H1 (cell line): ENCODE measurements at regions not wholly inside any gene's neighbourhood (a gene's known extent, or its start where the extent isn't known, plus 50 kb on each side); places are given as distances from the start of the nearest gene placed in this dataset.

Source experiments
- CTCF ChIA-PET: fragments of 300-600 bp; sonication (Branson Sonifier 250); formaldehyde crosslinking; loops from one replicate; lab custom pipeline; 2021; ENCODE audit not compliant: partially characterized antibody; lab: Charles Lee
- POLR2A ChIA-PET: fragments of 300-600 bp; sonication (Branson Sonifier 250); formaldehyde crosslinking; loops from one replicate; lab custom pipeline; 2021; ENCODE audit warnings: inconsistent platforms; ENCODE audit not compliant: partially characterized antibody; lab: Charles Lee
- DNase-seq, 2 experiments: peaks; one replicate each; pipeline versions ENCODE4 v3.0.0 to v3.0.0-alpha.2; 2010 to 2022; ENCODE audit warnings: low spot score in 2 of 2, low read depth in 1 of 2, mixed read lengths in 1 of 2
- FAIRE-seq: peaks from 2 replicates; lab custom pipeline; 2011; peaks lifted over from hg19 to GRCh38; lab: Jason Lieb, UNC
- H2AFZ ChIP-seq: 2 replicates; pipeline ENCODE4 v1.8.1; 2012; ENCODE audit warnings: low read length, inconsistent platforms
- H2AK5ac ChIP-seq: 2 replicates; pipeline ENCODE4 v1.6.1; 2013; ENCODE audit warnings: low read depth, low read length
- H2BK120ac ChIP-seq: replicated peaks from 2 replicates; pipeline ENCODE3; 2013; ENCODE audit warnings: low read depth, low read length, inconsistent platforms
- H2BK12ac ChIP-seq: 2 replicates; pipeline ENCODE4 v1.6.1; 2013; ENCODE audit warnings: low read depth, low read length
- H2BK15ac ChIP-seq: 2 replicates; pipeline ENCODE4 v1.6.1; 2013; ENCODE audit warnings: low read length
- H2BK20ac ChIP-seq: 2 replicates; pipeline ENCODE4 v1.6.1; 2013; ENCODE audit warnings: low read length
- H2BK5ac ChIP-seq: 2 replicates; pipeline ENCODE4 v1.6.1; 2013; ENCODE audit warnings: low read depth, low read length
- H3K14ac ChIP-seq: 2 replicates; pipeline ENCODE4 v1.6.1; 2013; ENCODE audit warnings: inconsistent platforms; ENCODE audit not compliant: insufficient read length
- H3K18ac ChIP-seq: 2 replicates; pipeline ENCODE4 v1.6.1; 2013; ENCODE audit warnings: low read length; ENCODE audit errors: extremely low read depth
- H3K23ac ChIP-seq: 2 replicates; pipeline ENCODE4 v1.6.1; 2013; ENCODE audit warnings: inconsistent platforms; ENCODE audit not compliant: insufficient read length
- H3K23me2 ChIP-seq: 2 replicates; pipeline ENCODE4 v1.6.1; 2013; ENCODE audit warnings: low read depth, low read length
- H3K27ac ChIP-seq: 2 replicates; pipeline ENCODE4 v1.6.1; 2011; ENCODE audit warnings: low read depth, low read length, inconsistent platforms
- H3K27me3 ChIP-seq, 4 experiments: replicated peaks in 1 of 4; 1 replicate in 1 of 4; 2 replicates in 3 of 4; pipeline versions ENCODE4 v1.6.1 to v1.8.1; 2011 to 2013; ENCODE audit warnings: low read length in 3 of 4, mild to moderate bottlenecking in 3 of 4, inconsistent platforms in 2 of 4, mixed read lengths in 2 of 4, moderate library complexity in 1 of 4; ENCODE audit not compliant: control insufficient read depth in 3 of 4, insufficient read depth in 3 of 4; ENCODE audit errors: extremely low read depth in 1 of 4
- H3K36me3 ChIP-seq, 4 experiments: 2 replicates each; pipeline versions ENCODE4 v1.6.1 to v1.8.1; 2011 to 2013; ENCODE audit warnings: mild to moderate bottlenecking in 4 of 4, low read length in 3 of 4, moderate library complexity in 2 of 4, control low read depth in 1 of 4, inconsistent platforms in 1 of 4; ENCODE audit not compliant: insufficient read depth in 4 of 4, control insufficient read depth in 2 of 4
- H3K4ac ChIP-seq: replicated peaks from 2 replicates; pipeline ENCODE3; 2013; ENCODE audit warnings: low read length, low read depth, mixed read lengths, inconsistent platforms; ENCODE audit not compliant: insufficient read length
- H3K4me1 ChIP-seq, 4 experiments: replicated peaks in 1 of 4; 1 replicate in 1 of 4; 2 replicates in 3 of 4; pipeline versions ENCODE4 v1.6.1 to v1.8.1; 2011 to 2013; ENCODE audit warnings: low read length in 3 of 4, inconsistent platforms in 2 of 4, mixed read lengths in 1 of 4; ENCODE audit not compliant: insufficient read depth in 4 of 4, control insufficient read depth in 3 of 4
- H3K4me2 ChIP-seq, 2 experiments: 2 replicates each; pipeline versions ENCODE4 v1.6.1 to v1.8.1; 2011 to 2013; ENCODE audit warnings: low read depth in 2 of 2, low read length in 2 of 2, control low read depth in 1 of 2, inconsistent platforms in 1 of 2, mild to moderate bottlenecking in 1 of 2; ENCODE audit not compliant: insufficient read depth in 1 of 2
- H3K4me3 ChIP-seq, 4 experiments: fragments of 200-600, 300-600 bp in 1 of 4; sonication (generic), shearing (Covaris generic), sonication (Bioruptor Twin) in 1 of 4; 2 replicates each; pipeline versions ENCODE4 v1.5.1 to v1.8.1; 2011 to 2016; ENCODE audit warnings: low read length in 4 of 4, low read depth in 3 of 4, control low read depth in 2 of 4, inconsistent platforms in 2 of 4, mild to moderate bottlenecking in 2 of 4, mixed read lengths in 1 of 4, moderate library complexity in 1 of 4; ENCODE audit not compliant: insufficient read depth in 2 of 4; ENCODE audit errors: extremely low read depth in 1 of 4
- H3K56ac ChIP-seq: replicated peaks from 2 replicates; pipeline ENCODE3; 2013; ENCODE audit warnings: low read depth, mild to moderate bottlenecking, mixed read lengths, low read length, inconsistent platforms; ENCODE audit not compliant: insufficient read length
- H3K79me1 ChIP-seq: 2 replicates; pipeline ENCODE4 v1.6.1; 2013; ENCODE audit warnings: low read depth, low read length, control low read depth
- H3K79me2 ChIP-seq, 2 experiments: 2 replicates each; pipeline versions ENCODE4 v1.6.1 to v1.8.1; 2012 to 2013; ENCODE audit warnings: low read length in 2 of 2, mild to moderate bottlenecking in 2 of 2, inconsistent platforms in 1 of 2; ENCODE audit not compliant: insufficient read depth in 2 of 2, control insufficient read depth in 1 of 2
- H3K9ac ChIP-seq, 4 experiments: replicated peaks in 1 of 4; 1 replicate in 1 of 4; 2 replicates in 3 of 4; pipeline versions ENCODE4 v1.6.1 to v1.8.1; 2011 to 2013; ENCODE audit warnings: low read depth in 3 of 4, low read length in 3 of 4, control low read depth in 2 of 4, mild to moderate bottlenecking in 2 of 4, moderate library complexity in 2 of 4, inconsistent platforms in 1 of 4; ENCODE audit errors: extremely low read depth in 1 of 4
- H3K9me3 ChIP-seq, 2 experiments: 2 replicates each; pipeline versions ENCODE4 v1.6.1 to v1.8.1; 2012 to 2013; ENCODE audit warnings: mild to moderate bottlenecking in 2 of 2, moderate library complexity in 2 of 2, control low read depth in 1 of 2, inconsistent platforms in 1 of 2, low read depth in 1 of 2, low read length in 1 of 2, mixed read lengths in 1 of 2; ENCODE audit not compliant: insufficient read depth in 2 of 2
- H4K20me1 ChIP-seq, 2 experiments: replicated peaks in 1 of 2; 2 replicates each; pipeline versions ENCODE3 to v1.8.1; 2011 to 2013; ENCODE audit warnings: inconsistent platforms in 2 of 2, low read length in 2 of 2, mild to moderate bottlenecking in 1 of 2; ENCODE audit not compliant: insufficient read depth in 2 of 2, control insufficient read depth in 1 of 2
- H4K5ac ChIP-seq: 2 replicates; pipeline ENCODE4 v1.6.1; 2013; ENCODE audit warnings: low read length, low read depth, mixed read lengths, inconsistent platforms; ENCODE audit not compliant: insufficient read length
- H4K8ac ChIP-seq: 2 replicates; pipeline ENCODE4 v1.8.0; 2013; ENCODE audit warnings: mild to moderate bottlenecking, moderate library complexity, low read length, inconsistent platforms; ENCODE audit not compliant: insufficient read depth; ENCODE audit errors: extremely low read depth
- H4K91ac ChIP-seq: replicated peaks from 2 replicates; pipeline ENCODE3; 2013; ENCODE audit warnings: low read length, mixed read lengths, inconsistent platforms; ENCODE audit not compliant: insufficient read length
- BACH1 ChIP-seq: IDR thresholded peaks from 2 replicates; pipeline ENCODE4 v1.6.1; 2012; ENCODE audit warnings: low read length, improper control_type of control experiment
- FOSL1 ChIP-seq: IDR thresholded peaks from 2 replicates; pipeline ENCODE4 v1.6.1; 2011; ENCODE audit warnings: mild to moderate bottlenecking, low read depth, low read length, moderate library complexity; ENCODE audit not compliant: insufficient read depth
- GABPA ChIP-seq: IDR thresholded peaks from 2 replicates; pipeline ENCODE4 v1.6.1; 2011; ENCODE audit warnings: mild to moderate bottlenecking, low read length, moderate library complexity, borderline replicate concordance; ENCODE audit not compliant: insufficient read depth
- HDAC2 ChIP-seq, 2 experiments: fragments of 300-600 bp in 1 of 2; sonication (generic) in 1 of 2; IDR thresholded peaks; 2 replicates each; pipeline ENCODE4 v1.6.1; 2011 to 2012; ENCODE audit warnings: low read depth in 2 of 2, low read length in 2 of 2, mild to moderate bottlenecking in 2 of 2, moderate library complexity in 2 of 2, borderline replicate concordance in 1 of 2, inconsistent platforms in 1 of 2
- MAFK ChIP-seq: IDR thresholded peaks from 2 replicates; pipeline ENCODE4 v1.6.1; 2012; ENCODE audit warnings: low read depth, mild to moderate bottlenecking, improper control_type of control experiment, low read length
- POLR2A ChIP-seq, 2 experiments: IDR thresholded peaks; 1 replicate in 1 of 2; 2 replicates in 1 of 2; pipeline ENCODE4 v1.6.1; 2011; ENCODE audit warnings: low read depth in 2 of 2, low read length in 2 of 2, mild to moderate bottlenecking in 2 of 2; ENCODE audit errors: control extremely low read depth in 1 of 2
- POU5F1 ChIP-seq: IDR thresholded peaks from 2 replicates; pipeline ENCODE4 v1.6.1; 2011; ENCODE audit warnings: low read depth, mild to moderate bottlenecking, low read length, moderate library complexity
- RFX5 ChIP-seq: IDR thresholded peaks from 2 replicates; pipeline ENCODE4 v1.6.1; 2011; ENCODE audit warnings: low read depth, low read length, improper control_type of control experiment, borderline replicate concordance
- SIRT6 ChIP-seq: IDR thresholded peaks from one replicate; pipeline ENCODE4 v1.7.1; 2012; ENCODE audit warnings: low read length, inconsistent platforms
- SRF ChIP-seq: IDR thresholded peaks from 2 replicates; pipeline ENCODE4 v1.6.1; 2011; ENCODE audit warnings: mild to moderate bottlenecking, low read depth, low read length, moderate library complexity
- SUZ12 ChIP-seq: fragments of 200-600 bp; sonication (generic); IDR thresholded peaks from 2 replicates; pipeline ENCODE4 v1.6.1; 2012; ENCODE audit warnings: mild to moderate bottlenecking, inconsistent platforms, low read length, moderate library complexity, mixed read lengths
- WGBS, 2 experiments: shearing (Covaris generic) in 1 of 2; methylation state at CpG; one replicate each; pipeline versions ENCODE4 v1.1.6 to v1.1.7; 2013 to 2015; ENCODE audit warnings: low lambda C conversion rate in 2 of 2, mixed read lengths in 2 of 2, inconsistent platforms in 1 of 2, low coverage in 1 of 2, missing lambda C conversion rate in 1 of 2; ENCODE audit not compliant: insufficient replicate concordance in 2 of 2, insufficient coverage in 1 of 2, insufficient read length in 1 of 2; ENCODE audit errors: extremely low coverage in 1 of 2, missing lambda C conversion rate in 1 of 2; 5-methylcytosine and 5-hydroxymethylcytosine counted together
- TF ChIP-seq, protein P1 (sequence below): IDR thresholded peaks from 2 replicates; pipeline ENCODE4 v1.6.1; 2012; ENCODE audit warnings: inconsistent platforms

DNA sequence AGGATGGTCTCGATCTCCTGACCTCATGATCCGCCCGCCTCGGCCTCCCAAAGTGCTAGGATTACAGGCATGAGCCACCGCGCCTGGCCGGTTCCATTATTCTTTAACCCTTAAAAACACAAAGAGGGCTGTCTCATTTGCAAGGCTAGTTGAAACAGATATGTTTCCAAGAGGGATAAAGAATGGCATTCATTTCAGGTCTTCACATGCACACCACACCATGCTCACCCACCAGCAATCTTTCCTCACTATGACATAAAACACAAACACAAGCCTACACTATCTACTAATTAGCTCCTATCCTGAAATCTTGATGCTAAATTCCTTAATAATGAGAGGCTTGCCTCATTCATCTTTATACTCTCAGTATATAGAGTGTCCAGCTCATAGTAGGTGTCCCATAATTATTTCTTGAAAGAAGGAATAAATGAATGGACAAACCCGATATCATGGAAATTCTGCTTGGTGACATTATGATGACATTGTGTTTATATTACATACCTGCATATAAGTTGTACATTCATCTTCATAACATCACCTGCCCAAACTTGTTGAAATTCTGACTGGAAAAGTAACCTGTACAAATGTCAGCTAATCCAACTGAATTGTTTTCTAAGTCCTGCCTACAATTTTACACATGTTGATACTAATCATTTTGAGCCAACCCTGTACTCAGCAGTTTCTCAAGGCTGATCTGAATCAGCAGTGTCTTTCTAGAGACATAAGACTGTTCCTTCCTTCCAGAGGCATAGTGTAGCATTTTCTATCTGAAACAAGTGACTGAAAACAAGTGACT lies 408.5 kb downstream of the KLHL13 start:
- no peak for FAIRE-seq
- Histone ChIP-seq H2AFZ (no peak overlapping the region), H3K9ac (no peak overlapping the region), H3K4ac (no peak overlapping the region), H3K4me1 (no peaks in the 10 kb centered on the region), H3K27ac (no peak overlapping the region), H2BK5ac (no peak overlapping the region), H3K14ac (no peak overlapping the region), H3K27me3 (no peaks in the 10 kb centered on the region), H3K79me2 (no peaks in the 10 kb centered on the region), H3K23ac (no peak overlapping the region), H2BK12ac (no peak overlapping the region), H2BK120ac (no peak overlapping the region), H3K79me1 (no peaks in the 10 kb centered on the region), H4K8ac (no peak overlapping the region), H4K20me1 (no peaks in the 10 kb centered on the region), H4K91ac (no peak overlapping the region), H2AK5ac (no peak overlapping the region), H3K18ac (no peak overlapping the region), H3K56ac (no peak overlapping the region), H2BK15ac (no peak overlapping the region), H3K4me3 (no peak overlapping the region), H4K5ac (no peak overlapping the region), H3K9me3 (no peaks in the 10 kb centered on the region), H3K36me3 (no peaks in the 10 kb centered on the region), H2BK20ac (no peak overlapping the region), H3K4me2 (no peak overlapping the region), H3K23me2 (no peaks in the 10 kb centered on the region)
- no peak for DNase-seq
- WGBS, 2 experiments, result 84% methylated on average over 3 of the region's 8 CpGs; no CpG with 5 or more reads in 1 of the 2 experiments
- CTCF ChIA-PET, result no interaction called here
- TF ChIP-seq SUZ12, result no peak
- TF ChIP-seq GABPA, result no peak
- TF ChIP-seq BACH1, result no peak
- TF ChIP-seq SRF, result no peak
- TF ChIP-seq SIRT6, result no peak
- TF ChIP-seq, protein P1, sequence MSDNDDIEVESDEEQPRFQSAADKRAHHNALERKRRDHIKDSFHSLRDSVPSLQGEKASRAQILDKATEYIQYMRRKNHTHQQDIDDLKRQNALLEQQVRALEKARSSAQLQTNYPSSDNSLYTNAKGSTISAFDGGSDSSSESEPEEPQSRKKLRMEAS, result no peak
- no peak for TF ChIP-seq FOSL1
- TF ChIP-seq MAFK, result no peak
- TF ChIP-seq RFX5, result no peak
- TF ChIP-seq HDAC2 (IDR thresholded peaks at IDR 0.05; ENCODE audit: borderline replicate concordance in 1 of 2, low read depth in 2 of 2, low read length in 2 of 2), result no peak
- TF ChIP-seq POLR2A (IDR thresholded peaks at IDR 0.05; ENCODE audit: control extremely low read depth in 1 of 2, low read depth in 2 of 2, low read length in 2 of 2), result no peak
- no peak for TF ChIP-seq POU5F1
- POLR2A ChIA-PET, result no interaction called here
